OCI-LY1 (cell line): ENCODE measurements at regions not wholly inside any gene's neighbourhood (a gene's known extent, or its start where the extent isn't known, plus 50 kb on each side); places are given as distances from the start of the nearest gene placed in this dataset.

Experiments
- H2AFZ ChIP-seq: fragments of 200-600 bp; sonication (generic), shearing (Covaris generic); 2 replicates; pipeline ENCODE4 v1.6.0; 2014; ENCODE audit warnings: antibody characterized with exemption, mild to moderate bottlenecking, low read length
- H3F3A ChIP-seq: fragments of 200-600 bp; sonication (generic), shearing (Covaris generic); 2 replicates; pipeline ENCODE4 v1.6.0; 2014; ENCODE audit warnings: mild to moderate bottlenecking, antibody characterized with exemption, low read length, moderate library complexity; ENCODE audit not compliant: insufficient read depth
- H3K27ac ChIP-seq: fragments of 200-600 bp; sonication (generic); 2 replicates; pipeline ENCODE4 v1.5.1; 2014; ENCODE audit warnings: low read length, mixed run types, mild to moderate bottlenecking, low read depth; ENCODE audit not compliant: poor library complexity, severe bottlenecking
- H3K27me3 ChIP-seq: fragments of 200-600 bp; sonication (generic); 2 replicates; pipeline ENCODE4 v1.6.0; 2014; ENCODE audit warnings: antibody characterized with exemption, mild to moderate bottlenecking, low read length, moderate library complexity; ENCODE audit not compliant: insufficient read depth
- H3K36me3 ChIP-seq: fragments of 200-600 bp; sonication (generic); 2 replicates; pipeline ENCODE4 v1.6.1; 2014; ENCODE audit warnings: mild to moderate bottlenecking, antibody characterized with exemption, low read length, moderate library complexity, mixed read lengths; ENCODE audit not compliant: insufficient read depth
- H3K4me1 ChIP-seq: fragments of 200-600 bp; sonication (generic); 2 replicates; pipeline ENCODE4 v1.5.1; 2014; ENCODE audit warnings: mild to moderate bottlenecking, low read length, moderate library complexity; ENCODE audit not compliant: insufficient read depth, severe bottlenecking
- H3K4me2 ChIP-seq: fragments of 200-600 bp; sonication (generic), shearing (Covaris generic); 2 replicates; pipeline ENCODE4 v1.6.1; 2014; ENCODE audit warnings: low read length
- H3K4me3 ChIP-seq: fragments of 200-600 bp; sonication (generic); 2 replicates; pipeline ENCODE4 v1.5.1; 2014; ENCODE audit warnings: low read length, low read depth, mild to moderate bottlenecking, mixed read lengths; ENCODE audit not compliant: poor library complexity, severe bottlenecking
- H3K79me2 ChIP-seq: fragments of 200-600 bp; shearing (Covaris generic); 2 replicates; pipeline ENCODE4 v1.6.1; 2016; ENCODE audit warnings: mixed run types, low read length, mixed read lengths; ENCODE audit not compliant: insufficient read depth
- H3K9ac ChIP-seq: fragments of 200-600 bp; sonication (generic), shearing (Covaris generic); 2 replicates; pipeline ENCODE4 v1.6.1; 2014; ENCODE audit warnings: mild to moderate bottlenecking, low read length, mixed read lengths
- H3K9me2 ChIP-seq: fragments of 200-600 bp; sonication (generic), shearing (Covaris generic); 2 replicates; pipeline ENCODE4 v1.6.1; 2014; ENCODE audit warnings: low read depth, mild to moderate bottlenecking, low read length, mixed read lengths
- H3K9me3 ChIP-seq: fragments of 200-600 bp; shearing (Covaris generic); 2 replicates; pipeline ENCODE4 v1.6.1; 2014; ENCODE audit warnings: low read length, mixed read lengths
- H4K20me1 ChIP-seq: fragments of 200-600 bp; sonication (generic), shearing (Covaris generic); 2 replicates; pipeline ENCODE4 v1.6.0; 2016; ENCODE audit warnings: mild to moderate bottlenecking, low read length; ENCODE audit not compliant: insufficient read depth
- EZH2 ChIP-seq: fragments of 200-600 bp; sonication (generic), shearing (Covaris generic); IDR thresholded peaks from 2 replicates; pipeline ENCODE4 v1.8.0; 2017; ENCODE audit warnings: borderline replicate concordance, mixed run types, mild to moderate bottlenecking, antibody characterized with exemption, low read length, moderate library complexity, mixed read lengths
- TF ChIP-seq, protein P1 (sequence below): fragments of 200-600 bp; sonication (generic), shearing (Covaris generic); IDR thresholded peaks from 2 replicates; pipeline ENCODE4 v1.5.1; 2017; ENCODE audit warnings: mild to moderate bottlenecking, antibody characterized with exemption, low read length, moderate library complexity, mixed read lengths

DNA sequence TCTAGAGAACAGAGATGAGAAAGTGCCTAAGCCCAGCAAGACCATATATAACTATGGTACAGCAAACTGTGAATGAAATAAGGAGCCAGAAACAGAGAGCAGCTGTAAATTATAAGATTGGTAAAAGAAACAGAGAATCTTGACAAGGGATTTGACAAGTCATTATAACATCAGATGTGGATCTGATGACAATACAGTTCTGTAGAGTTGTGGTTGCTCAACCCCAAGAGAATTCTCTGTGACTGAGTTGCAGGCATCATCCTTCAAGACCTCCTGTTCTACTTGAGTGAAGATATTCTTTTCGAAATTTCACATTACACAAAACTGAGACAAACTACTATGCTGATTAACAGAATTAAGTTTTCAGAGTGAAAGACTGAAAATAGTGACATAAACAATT lies 343.1 kb upstream of the SLC39A10 start:
- Histone ChIP-seq H3K9ac (no peak overlapping the region), H3K4me2 (no peak overlapping the region), H3K9me2 (no peaks in the 10 kb centered on the region), H3K9me3 (no peaks in the 10 kb centered on the region), H3F3A (no peaks in the 10 kb centered on the region), H3K79me2 (no peaks in the 10 kb centered on the region), H3K27ac (no peak overlapping the region), H3K4me1 (no peaks in the 10 kb centered on the region), H3K27me3 (no peaks in the 10 kb centered on the region), H2AFZ (no peak overlapping the region), H3K36me3 (no peaks in the 10 kb centered on the region), H4K20me1 (no peaks in the 10 kb centered on the region), H3K4me3 (no peak overlapping the region)
- no peak for TF ChIP-seq EZH2
- TF ChIP-seq, protein P1, sequence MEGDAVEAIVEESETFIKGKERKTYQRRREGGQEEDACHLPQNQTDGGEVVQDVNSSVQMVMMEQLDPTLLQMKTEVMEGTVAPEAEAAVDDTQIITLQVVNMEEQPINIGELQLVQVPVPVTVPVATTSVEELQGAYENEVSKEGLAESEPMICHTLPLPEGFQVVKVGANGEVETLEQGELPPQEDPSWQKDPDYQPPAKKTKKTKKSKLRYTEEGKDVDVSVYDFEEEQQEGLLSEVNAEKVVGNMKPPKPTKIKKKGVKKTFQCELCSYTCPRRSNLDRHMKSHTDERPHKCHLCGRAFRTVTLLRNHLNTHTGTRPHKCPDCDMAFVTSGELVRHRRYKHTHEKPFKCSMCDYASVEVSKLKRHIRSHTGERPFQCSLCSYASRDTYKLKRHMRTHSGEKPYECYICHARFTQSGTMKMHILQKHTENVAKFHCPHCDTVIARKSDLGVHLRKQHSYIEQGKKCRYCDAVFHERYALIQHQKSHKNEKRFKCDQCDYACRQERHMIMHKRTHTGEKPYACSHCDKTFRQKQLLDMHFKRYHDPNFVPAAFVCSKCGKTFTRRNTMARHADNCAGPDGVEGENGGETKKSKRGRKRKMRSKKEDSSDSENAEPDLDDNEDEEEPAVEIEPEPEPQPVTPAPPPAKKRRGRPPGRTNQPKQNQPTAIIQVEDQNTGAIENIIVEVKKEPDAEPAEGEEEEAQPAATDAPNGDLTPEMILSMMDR = no peak

DNA sequence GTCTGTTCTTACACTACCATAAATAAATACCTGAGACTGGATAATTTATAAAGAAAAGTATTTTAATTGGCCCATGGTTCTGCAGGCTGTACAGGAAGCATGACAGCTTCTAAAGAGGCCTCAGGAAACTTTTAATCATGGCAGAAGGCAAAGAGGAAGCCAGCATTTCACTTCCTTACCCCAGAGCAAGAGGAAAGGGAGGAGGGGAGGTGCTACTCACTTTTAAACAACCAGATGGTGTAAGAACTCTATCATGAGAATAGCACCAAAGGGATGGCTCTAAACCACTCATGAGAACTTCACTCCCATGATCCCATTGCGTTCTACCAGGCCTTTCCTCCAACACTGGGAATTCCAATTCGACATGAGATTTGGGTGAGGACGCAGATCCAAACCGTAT lies 344.4 kb upstream of the SLC39A10 start:
- H3K27ac ChIP-seq = no peak overlapping the region
- H3K9ac ChIP-seq = no peak overlapping the region
- no peaks in the 10 kb centered on the region for H3F3A ChIP-seq
- no peaks in the 10 kb centered on the region for H3K36me3 ChIP-seq
- no peaks in the 10 kb centered on the region for H3K9me2 ChIP-seq
- H3K79me2 ChIP-seq = no peaks in the 10 kb centered on the region
- H3K4me2 ChIP-seq = no peak overlapping the region
- H3K4me3 ChIP-seq = no peak overlapping the region
- no peaks in the 10 kb centered on the region for H3K4me1 ChIP-seq
- H3K9me3 ChIP-seq = no peaks in the 10 kb centered on the region
- no peak for TF ChIP-seq EZH2
- TF ChIP-seq, protein P1 = no peak
- H3K27me3 ChIP-seq = no peaks in the 10 kb centered on the region
- no peak overlapping the region for H2AFZ ChIP-seq
- no peaks in the 10 kb centered on the region for H4K20me1 ChIP-seq

DNA sequence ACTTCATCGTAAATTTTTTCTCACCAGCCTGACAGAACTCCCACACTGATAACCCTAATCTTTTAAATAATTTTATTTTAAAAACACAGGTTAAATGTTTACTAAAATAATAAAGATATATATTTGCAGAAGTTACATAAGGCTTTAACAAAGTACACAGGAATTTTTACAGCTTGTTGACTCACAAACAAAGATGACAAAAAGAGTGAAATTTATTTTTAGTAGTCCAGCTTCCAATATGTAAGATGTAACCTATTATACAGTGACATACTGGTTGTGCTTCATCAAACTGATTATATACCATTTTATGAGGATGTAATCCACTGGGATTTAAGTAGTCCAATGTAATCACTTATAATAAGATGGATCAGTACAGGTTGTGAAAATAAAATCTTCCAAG lies 348.9 kb upstream of the SLC39A10 start:
- TF ChIP-seq, protein P1 = no peak
- TF ChIP-seq EZH2 = no peak
- H3K9me2 ChIP-seq = no peaks in the 10 kb centered on the region
- H4K20me1 ChIP-seq = no peaks in the 10 kb centered on the region
- H3K27me3 ChIP-seq = no peaks in the 10 kb centered on the region
- no peak overlapping the region for H3K27ac ChIP-seq
- H3K4me2 ChIP-seq = no peak overlapping the region
- H3K79me2 ChIP-seq = no peaks in the 10 kb centered on the region
- H3K9me3 ChIP-seq = no peaks in the 10 kb centered on the region
- H3K4me3 ChIP-seq = no peak overlapping the region
- H3K4me1 ChIP-seq = no peaks in the 10 kb centered on the region
- no peaks in the 10 kb centered on the region for H3K36me3 ChIP-seq
- H2AFZ ChIP-seq = no peak overlapping the region
- H3K9ac ChIP-seq = no peak overlapping the region
- H3F3A ChIP-seq = no peaks in the 10 kb centered on the region
